ENCODE measurements at regions not wholly inside any gene's neighbourhood (a gene's known extent, or its start where the extent isn't known, plus 50 kb on each side); places are given as distances from the start of the nearest gene placed in this dataset.

- no peak for TF ChIP-seq CEBPZ (IDR thresholded peaks at IDR 0.05; ENCODE audit: low read length)
- TF ChIP-seq NFKB2 (CRISPR knock-in tag; IDR thresholded peaks at IDR 0.05; ENCODE audit: borderline replicate concordance) = no peak
- no peak for TF ChIP-seq ZMAT5 (CRISPR knock-in tag; IDR thresholded peaks at IDR 0.05; ENCODE audit: borderline replicate concordance, low read depth)
- TF ChIP-seq SMC3 (IDR thresholded peaks at IDR 0.05; ENCODE audit: low read length) = no peak
- no peak for TF ChIP-seq PHB2 (IDR thresholded peaks at IDR 0.05; ENCODE audit: partially characterized antibody)
These were observed 402.0 kb upstream of the CADM1 start (continued) for GRCh38 chr11:115906171-115906570.

- Histone ChIP-seq H3K79me2 (ENCODE audit: insufficient read depth, low read length) (no peaks in the 10 kb centered on the region), H3K27me3 (ENCODE audit: control insufficient read depth in 1 of 2, insufficient read depth in 2 of 2, low read length in 2 of 2) (peaks cover 0 to 19% of the 10 kb centered on the region in 2 experiments; a peak in 2 of 5 replicates), H4K20me1 (ENCODE audit: insufficient read depth, low read length) (no peaks in the 10 kb centered on the region), H3K9me3 (ENCODE audit: low read length) (no peaks in the 10 kb centered on the region), H3K4me1 (ENCODE audit: insufficient read depth, low read length) (no peaks in the 10 kb centered on the region), H3K4me3 (replicated peaks in 1 of 3; ENCODE audit: insufficient read depth in 1 of 3, low read depth in 2 of 3, low read length in 3 of 3) (no peak overlapping the region), H2AFZ (ENCODE audit: low read length) (no peak overlapping the region), H3K36me3 (replicated peaks in 1 of 2; ENCODE audit: control insufficient read depth in 1 of 2, insufficient read depth in 2 of 2, low read length in 2 of 2) (no peaks in the 10 kb centered on the region), H3K9ac (ENCODE audit: insufficient read depth, low read depth, low read length) (no peak overlapping the region), H3K4me2 (ENCODE audit: low read depth, low read length) (no peak overlapping the region), H3K27ac (ENCODE audit: extremely low read length, insufficient read depth, low read length) (no peak overlapping the region)
- WGBS (ENCODE audit: low lambda C conversion rate) = 49% methylated on average over 3 of the region's 3 CpGs
- FAIRE-seq = no peak
- no peak for ATAC-seq
- BruUV-seq (replicated peaks) = no TSS peak
- intact Hi-C loops (cut with micrococcal nuclease; ENCODE audit: unreplicated experiment) (no loop called here), in situ Hi-C loops (cut with HindIII; ENCODE audit: extremely low pct_ligation_motif_present, low pct_unique_long_range_greater_than_20kb) (no loop called here)
- ChIA-PET CTCF (ENCODE audit: low intra/inter-chr PET ratio, low total read pairs) (no interaction called here), POLR2A (no interaction called here)
- no peak for DNase-seq (ENCODE audit: low spot score)
- no peak for TF ChIP-seq ZNF256 (CRISPR knock-in tag; conservative IDR thresholded peaks at IDR 0.05)
- TF ChIP-seq MTA3 (CRISPR knock-in tag; IDR thresholded peaks at IDR 0.05) = no peak
- no peak for TF ChIP-seq ZFP91 (CRISPR knock-in tag; IDR thresholded peaks at IDR 0.05; ENCODE audit: borderline replicate concordance)
- TF ChIP-seq ZNF318 (CRISPR knock-in tag; IDR thresholded peaks at IDR 0.05) = no peak
These were observed 401.3 kb upstream of the CADM1 start for GRCh38 chr11:115905341-115906000.

Measured in HepG2 (cell line).